T-helper 2 cell treated with Interferon-gamma antibody and Interleukin-4, amounts not matched to agents 5 μg/mL and 100 μg/mL, for 36 hours (primary cell): ENCODE measurements at regions not wholly inside any gene's neighbourhood (a gene's known extent, or its start where the extent isn't known, plus 50 kb on each side); places are given as distances from the start of the nearest gene placed in this dataset.

ENCODE experiments used
- DNase-seq: peaks from one replicate; pipeline ENCODE4 v3.0.0; 2021; ENCODE audit warnings: low spot score
- H3K27ac Mint-ChIP-seq: one replicate; pipeline ENCODE4 v1.8.0; 2021; ENCODE audit warnings: mild to moderate bottlenecking, mixed read lengths
- H3K27me3 Mint-ChIP-seq: one replicate; pipeline ENCODE4 v1.8.0; 2021; ENCODE audit warnings: low read depth, mixed read lengths
- H3K36me3 Mint-ChIP-seq: one replicate; pipeline ENCODE4 v1.8.0; 2021; ENCODE audit warnings: low read depth, mixed read lengths
- H3K4me1 Mint-ChIP-seq: one replicate; pipeline ENCODE4 v1.8.0; 2021; ENCODE audit warnings: low read depth, mixed read lengths
- H3K4me3 Mint-ChIP-seq: one replicate; pipeline ENCODE4 v1.8.0; 2022; ENCODE audit warnings: mild to moderate bottlenecking, moderate library complexity, mixed read lengths
- H3K9me3 Mint-ChIP-seq: one replicate; pipeline ENCODE4 v1.8.0; 2021; ENCODE audit warnings: mixed read lengths

DNA sequence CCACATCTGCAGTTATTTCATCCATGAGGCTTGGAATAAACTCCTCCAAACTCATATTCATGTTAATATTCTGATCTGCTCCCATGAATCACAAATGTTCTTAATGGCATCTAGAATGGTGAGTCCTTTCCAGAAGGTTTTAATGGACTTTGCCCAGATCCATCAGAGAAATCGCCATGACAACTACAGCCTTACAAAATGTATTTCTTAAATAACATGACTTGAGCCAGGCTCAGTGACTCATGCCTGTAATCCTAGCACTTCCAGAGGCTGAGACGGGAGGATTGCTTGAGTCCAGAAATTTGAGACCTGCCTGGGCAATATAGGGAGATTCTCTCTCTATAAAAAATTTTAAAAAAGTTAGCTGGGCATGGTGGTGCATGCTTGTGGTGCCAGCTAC lies 102.1 kb upstream of the TMEM168 start:
- Mint-ChIP-seq H3K27me3 (no peaks in the 10 kb centered on the region), H3K4me1 (peaks cover 2% of the 10 kb centered on the region), H3K27ac (no peak overlapping the region), H3K9me3 (no peaks in the 10 kb centered on the region), H3K4me3 (no peak overlapping the region), H3K36me3 (no peaks in the 10 kb centered on the region)
- DNase-seq = no peak

DNA sequence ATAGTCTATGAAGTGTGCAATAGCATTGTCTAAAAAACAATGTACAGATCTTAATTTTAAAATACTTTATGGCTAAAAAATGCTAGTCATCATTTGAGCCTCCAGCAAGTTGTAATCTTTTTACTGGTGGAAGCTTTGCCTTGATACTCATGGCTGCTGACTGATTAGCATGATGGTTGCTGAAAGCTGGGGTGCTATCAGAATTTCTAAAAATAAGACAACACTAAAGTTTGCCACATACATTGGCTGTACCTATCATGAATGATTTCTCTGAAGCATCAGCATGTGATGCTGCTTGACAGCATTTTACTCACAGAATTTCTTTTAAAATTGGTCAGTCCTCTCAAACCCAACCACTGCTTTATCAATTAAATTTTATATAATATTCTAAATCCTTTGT lies 101.5 kb upstream of the TMEM168 start:
- no peak overlapping the region for H3K27ac Mint-ChIP-seq
- DNase-seq = no peak
- no peaks in the 10 kb centered on the region for H3K9me3 Mint-ChIP-seq
- no peaks in the 10 kb centered on the region for H3K36me3 Mint-ChIP-seq
- H3K27me3 Mint-ChIP-seq = no peaks in the 10 kb centered on the region
- no peak overlapping the region for H3K4me3 Mint-ChIP-seq
- H3K4me1 Mint-ChIP-seq = peaks cover 2% of the 10 kb centered on the region

- peaks cover 4% of the 10 kb centered on the region for H3K9me3 Mint-ChIP-seq
- peaks cover 8% of the 10 kb centered on the region for H3K36me3 Mint-ChIP-seq
- H3K4me3 Mint-ChIP-seq = no peak overlapping the region
- H3K4me1 Mint-ChIP-seq = peaks cover 2% of the 10 kb centered on the region
- no peak overlapping the region for H3K27ac Mint-ChIP-seq
- DNase-seq = no peak
- H3K27me3 Mint-ChIP-seq = no peaks in the 10 kb centered on the region
Observed at GRCh38 chr7:112889834-112890438, 99.7 kb upstream of the TMEM168 start.

- Mint-ChIP-seq H3K27ac (no peak overlapping the region), H3K4me3 (no peak overlapping the region), H3K9me3 (peaks cover 4% of the 10 kb centered on the region), H3K36me3 (peaks cover 8% of the 10 kb centered on the region), H3K4me1 (peaks cover 2% of the 10 kb centered on the region), H3K27me3 (no peaks in the 10 kb centered on the region)
- no peak for DNase-seq
Observed at GRCh38 chr7:112889268-112889667, 99.1 kb upstream of the TMEM168 start.

DNA sequence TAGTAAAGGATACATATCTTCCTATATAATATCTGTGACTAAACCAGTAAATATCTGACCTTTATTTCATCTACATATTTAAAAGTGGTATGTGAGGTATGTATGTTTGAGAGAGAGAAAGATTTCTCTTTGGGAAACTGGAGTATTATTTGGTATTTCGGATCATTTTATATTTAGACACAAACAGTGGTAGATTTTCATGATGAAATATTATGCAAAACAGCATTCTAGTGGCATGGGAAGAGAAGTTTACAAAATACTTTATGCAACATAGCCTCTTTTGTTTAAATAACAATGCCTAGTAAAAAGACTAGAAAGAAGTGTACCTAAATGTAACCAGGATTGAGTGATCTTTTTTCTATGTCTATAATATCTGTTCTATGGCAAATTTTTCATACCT lies 98.6 kb upstream of the TMEM168 start:
- peaks cover 2% of the 10 kb centered on the region for H3K4me1 Mint-ChIP-seq
- peaks cover 4% of the 10 kb centered on the region for H3K9me3 Mint-ChIP-seq
- H3K36me3 Mint-ChIP-seq = peaks cover 8% of the 10 kb centered on the region
- H3K27ac Mint-ChIP-seq = no peak overlapping the region
- DNase-seq = no peak
- no peaks in the 10 kb centered on the region for H3K27me3 Mint-ChIP-seq
- no peak overlapping the region for H3K4me3 Mint-ChIP-seq

- Mint-ChIP-seq H3K9me3 (peaks cover 4% of the 10 kb centered on the region), H3K4me1 (peaks cover 5% of the 10 kb centered on the region), H3K27me3 (no peaks in the 10 kb centered on the region), H3K4me3 (no peak overlapping the region), H3K27ac (no peak overlapping the region), H3K36me3 (peaks cover 10% of the 10 kb centered on the region)
- DNase-seq = no peak
Observed at GRCh38 chr7:112887976-112888375, 97.8 kb upstream of the TMEM168 start.

DNA sequence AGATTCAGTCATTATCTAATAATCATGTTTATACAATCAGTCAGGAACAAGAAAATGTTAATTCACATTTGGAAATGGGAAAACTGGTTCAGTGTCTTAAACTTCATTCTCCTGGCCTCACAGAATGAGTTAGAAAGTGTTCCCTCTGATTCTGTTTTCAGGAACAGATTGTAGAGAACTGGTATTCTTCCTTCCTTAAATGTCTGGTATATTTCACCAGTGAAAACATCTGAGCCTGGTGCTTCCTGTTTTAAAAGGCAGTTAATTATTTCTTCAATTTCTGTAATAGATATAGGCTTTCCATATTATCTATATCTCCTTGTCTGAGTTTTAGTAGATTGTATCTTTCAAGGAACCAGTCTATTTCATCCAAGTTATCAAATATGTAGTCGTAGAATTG lies 97.1 kb upstream of the TMEM168 start:
- Mint-ChIP-seq H3K4me3 (no peak overlapping the region), H3K9me3 (peaks cover 4% of the 10 kb centered on the region), H3K27ac (no peak overlapping the region), H3K27me3 (no peaks in the 10 kb centered on the region), H3K36me3 (peaks cover 10% of the 10 kb centered on the region), H3K4me1 (peaks cover 5% of the 10 kb centered on the region)
- DNase-seq = no peak

DNA sequence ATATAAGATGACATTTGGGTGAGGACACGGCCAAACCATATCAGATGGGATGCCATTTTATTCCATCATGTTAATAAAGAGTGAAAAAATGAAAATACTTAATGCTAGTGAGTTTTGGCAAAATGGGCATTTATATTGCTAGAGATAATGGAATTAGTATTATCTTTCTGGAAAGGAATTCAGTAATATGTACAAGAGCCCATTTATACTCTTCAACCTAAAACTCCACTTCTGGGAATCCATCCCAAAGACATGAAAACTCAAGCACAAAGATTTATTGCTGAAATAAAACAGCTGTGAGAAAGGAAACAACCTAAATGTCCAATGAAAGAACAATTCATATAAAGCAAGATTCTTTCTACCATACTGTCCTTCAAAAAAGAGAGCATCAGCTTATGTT lies 96.0 kb upstream of the TMEM168 start:
- DNase-seq = no peak
- Mint-ChIP-seq H3K27ac (no peak overlapping the region), H3K4me3 (no peak overlapping the region), H3K9me3 (peaks cover 4% of the 10 kb centered on the region), H3K4me1 (peaks cover 5% of the 10 kb centered on the region), H3K27me3 (no peaks in the 10 kb centered on the region), H3K36me3 (peaks cover 10% of the 10 kb centered on the region)

- no peaks in the 10 kb centered on the region for H3K27me3 Mint-ChIP-seq
- DNase-seq = no peak
- peaks cover 4% of the 10 kb centered on the region for H3K9me3 Mint-ChIP-seq
- peaks cover 3% of the 10 kb centered on the region for H3K4me1 Mint-ChIP-seq
- no peak overlapping the region for H3K4me3 Mint-ChIP-seq
- no peak overlapping the region for H3K27ac Mint-ChIP-seq
- H3K36me3 Mint-ChIP-seq = peaks cover 10% of the 10 kb centered on the region
Observed at GRCh38 chr7:112882991-112883390, 92.8 kb upstream of the TMEM168 start.

DNA sequence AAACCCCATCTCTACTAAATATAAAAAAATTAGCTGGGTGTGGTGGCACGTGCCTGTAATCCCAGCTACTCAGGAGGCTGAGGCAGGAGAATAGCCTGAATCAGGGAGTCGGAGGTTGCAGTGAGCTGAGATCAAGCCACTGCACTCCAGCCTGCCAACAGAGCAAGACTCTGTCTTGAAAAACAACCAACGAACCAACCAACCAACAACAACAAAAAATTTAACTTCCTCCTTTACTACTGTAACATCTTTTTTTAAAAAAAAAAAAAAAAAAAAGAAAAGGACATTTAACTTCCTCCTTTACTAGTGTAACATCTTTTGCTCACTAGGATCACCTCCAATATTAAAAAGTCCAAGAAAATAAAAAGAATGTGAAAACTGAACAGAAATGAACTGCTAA lies 92.3 kb upstream of the TMEM168 start:
- no peak for DNase-seq

DNA sequence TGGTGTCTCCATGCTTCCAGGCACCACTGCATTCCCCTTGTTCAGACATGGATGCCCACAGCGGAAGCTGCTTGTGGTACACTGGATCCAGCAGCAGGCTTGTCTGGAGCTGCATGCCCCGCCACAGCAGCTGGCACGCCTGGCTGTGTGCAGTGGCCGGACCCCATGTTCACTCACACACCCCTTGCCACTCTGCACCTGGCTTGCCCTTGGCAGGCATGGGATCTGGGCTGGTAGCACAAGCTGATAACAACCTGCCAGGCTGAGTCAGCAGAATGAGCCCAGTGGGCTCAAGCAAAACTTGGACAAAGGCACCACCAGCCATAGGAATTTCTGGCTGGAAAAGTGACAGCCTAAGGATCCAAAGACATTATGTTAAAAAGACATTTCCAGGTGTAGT lies 91.8 kb upstream of the TMEM168 start:
- H3K4me3 Mint-ChIP-seq = no peak overlapping the region

More for the DNA sequence above, 92.3 kb upstream of the TMEM168 start:
- peaks cover 10% of the 10 kb centered on the region for H3K36me3 Mint-ChIP-seq
- H3K4me1 Mint-ChIP-seq = peaks cover 3% of the 10 kb centered on the region
- no peak overlapping the region for H3K27ac Mint-ChIP-seq
- H3K4me3 Mint-ChIP-seq = no peak overlapping the region
- H3K9me3 Mint-ChIP-seq = peaks cover 4% of the 10 kb centered on the region
- H3K27me3 Mint-ChIP-seq = no peaks in the 10 kb centered on the region

GRCh38 chr7:112880818-112881418 lies 90.7 kb upstream of the TMEM168 start:
- peaks cover 4% of the 10 kb centered on the region for H3K9me3 Mint-ChIP-seq
- H3K36me3 Mint-ChIP-seq = peaks cover 10% of the 10 kb centered on the region
- H3K27me3 Mint-ChIP-seq = no peaks in the 10 kb centered on the region
- H3K4me1 Mint-ChIP-seq = peaks cover 3% of the 10 kb centered on the region
- DNase-seq = no peak
- no peak overlapping the region for H3K4me3 Mint-ChIP-seq
- H3K27ac Mint-ChIP-seq = no peak overlapping the region

More for the DNA sequence above, 91.8 kb upstream of the TMEM168 start:
- Mint-ChIP-seq H3K9me3 (peaks cover 4% of the 10 kb centered on the region), H3K4me1 (peaks cover 3% of the 10 kb centered on the region), H3K27ac (no peak overlapping the region), H3K27me3 (no peaks in the 10 kb centered on the region), H3K36me3 (peaks cover 10% of the 10 kb centered on the region)
- no peak for DNase-seq

GRCh38 chr7:112877691-112878460 lies 87.7 kb upstream of the TMEM168 start:
- Mint-ChIP-seq H3K4me3 (no peak overlapping the region), H3K27me3 (no peaks in the 10 kb centered on the region), H3K9me3 (no peaks in the 10 kb centered on the region), H3K27ac (no peak overlapping the region), H3K4me1 (no peaks in the 10 kb centered on the region), H3K36me3 (no peaks in the 10 kb centered on the region)
- DNase-seq = no peak

DNA sequence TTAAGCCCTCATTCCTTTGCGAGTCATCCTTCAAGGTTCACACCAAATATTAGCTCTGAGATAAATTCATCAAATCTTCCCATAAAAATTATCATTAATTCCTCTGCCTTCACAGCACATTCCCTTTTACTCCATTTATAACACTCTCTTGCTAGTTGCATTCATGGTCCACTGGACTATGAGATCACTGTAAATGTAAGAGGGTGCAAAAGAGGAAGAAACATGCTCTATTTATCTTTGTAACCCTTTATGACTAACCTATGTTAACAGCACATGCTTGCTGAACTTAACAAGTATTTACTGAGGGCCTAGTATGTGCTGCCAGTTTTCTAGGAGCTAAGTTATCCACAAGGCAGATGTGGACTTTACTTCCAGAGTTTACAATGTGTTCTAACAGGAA lies 86.7 kb upstream of the TMEM168 start:
- H3K27me3 Mint-ChIP-seq = no peaks in the 10 kb centered on the region
- DNase-seq = no peak
- H3K4me3 Mint-ChIP-seq = no peak overlapping the region
- H3K36me3 Mint-ChIP-seq = no peaks in the 10 kb centered on the region
- no peaks in the 10 kb centered on the region for H3K9me3 Mint-ChIP-seq
- H3K4me1 Mint-ChIP-seq = no peaks in the 10 kb centered on the region
- H3K27ac Mint-ChIP-seq = no peak overlapping the region
